Heart left ventricle (tissue), 16 donors: ENCODE measurements at regions not wholly inside any gene's neighbourhood (a gene's known extent, or its start where the extent isn't known, plus 50 kb on each side); places are given as distances from the start of the nearest gene placed in this dataset.

Experiments
- ATAC-seq, 4 donors: fragments of 200-7000 bp; cut with Tn5 transposase; one replicate each; pipeline ENCODE4 v1.9.1; 2020 to 2022; ENCODE audit warnings: moderate library complexity in 4 of 4, mild to moderate bottlenecking in 3 of 4, moderate number of reproducible peaks in 1 of 4
- DNase-seq, 5 donors: peaks; one replicate each; pipeline ENCODE4 v3.0.0-alpha.2; 2020
- H3K27ac ChIP-seq, 12 donors: fragments of 200-600 bp; sonication (generic) in 4 of 12; one replicate each; pipeline versions ENCODE4 v1.5.0 to v1.8.0; 2016 to 2022; ENCODE audit warnings: mild to moderate bottlenecking in 2 of 12
- H3K27me3 ChIP-seq, 9 donors: fragments of 200-600 bp; sonication (generic) in 2 of 9; one replicate each; pipeline versions ENCODE4 v1.5.1 to v1.8.0; 2016 to 2022; ENCODE audit warnings: mild to moderate bottlenecking in 3 of 9
- H3K36me3 ChIP-seq, 9 donors: fragments of 200-600 bp; sonication (generic) in 2 of 9; one replicate each; pipeline versions ENCODE4 v1.5.0 to v1.8.0; 2018 to 2022; ENCODE audit warnings: mild to moderate bottlenecking in 2 of 9
- H3K4me1 ChIP-seq, 12 donors: fragments of 200-600 bp; sonication (generic) in 4 of 12; one replicate each; pipeline versions ENCODE4 v1.5.0 to v1.8.0; 2016 to 2022; ENCODE audit warnings: mild to moderate bottlenecking in 3 of 12
- H3K4me3 ChIP-seq, 12 donors: fragments of 200-600 bp; sonication (generic) in 4 of 12; one replicate each; pipeline versions ENCODE4 v1.5.0 to v1.8.0; 2017 to 2022; ENCODE audit warnings: mild to moderate bottlenecking in 9 of 12, moderate library complexity in 4 of 12
- H3K9me3 ChIP-seq, 12 donors: fragments of 200-600 bp; sonication (generic) in 4 of 12; one replicate each; pipeline versions ENCODE4 v1.5.0 to v1.8.0; 2016 to 2022; ENCODE audit warnings: mild to moderate bottlenecking in 1 of 12
- CTCF ChIP-seq, 12 donors: fragments of 200-600 bp; sonication (generic) in 4 of 12; IDR thresholded peaks; one replicate each; pipeline versions ENCODE4 v1.5.0 to v1.8.0; 2018 to 2022; ENCODE audit warnings: antibody characterized with exemption in 12 of 12, mild to moderate bottlenecking in 5 of 12
- POLR2A ChIP-seq, 2 donors: fragments of 450-650 bp; IDR thresholded peaks; one replicate each; pipeline ENCODE4 v1.6.1; 2017; ENCODE audit warnings: antibody characterized with exemption in 2 of 2, mild to moderate bottlenecking in 2 of 2, moderate library complexity in 2 of 2
- WGBS, 4 donors: extraction: QIAGEN DNeasy Blood & Tissue Kit in 2 of 4; methylation state at CpG; one replicate each; pipeline versions ENCODE4 v1.1.5 to v1.1.7; 2013 to 2018; 5-methylcytosine and 5-hydroxymethylcytosine counted together
- intact Hi-C, 10 donors: fragments of 100-400 bp; cut with DNase I; formaldehyde crosslinking; loops; one replicate each; pipeline versions ENCODE4 v1.11.1 to v1.14.2; 2022
- donor health status: ischemic (EF 13 %, LVEDD 7.1; RV severe dilation, severe dysfunction).
- donor health status: healthy with polysubstance abuse.
- donor health status: DM: no; HTN: yes; CAD: no.
- donor health status: DM: no; HTN: no; CAD: no.
- donor health status: ischemic (EF 25% LVEDD 6.9; RV normal size, moderate dysfunction).
- donor health status: ischemic (EF 25% LVEDD 5.7; RV mildly dilated, moderate dysfunction).
- donor health status: healthy.
- donor health status: DM: yes; HTN: yes; CAD: no.
- donor health status: ischemic (EF 35%, LVEDD 5.7; RV mildly dilated, moderate dysfunction).
- donor health status: nonischemic (EF 11% LVEDD 7.7; RV severe dilation, severe dysfunction).
- donor health status: DM: yes; HTN: yes; CAD: no.
- donor health status: PGD.
- donor health status: ischemic (EF 29% LVEDD 5.4; RV normal size, mild dysfunction).
- donor health status: nonischemic (EF 23%, LVEDD 6.1; RV moderate dilation, normal function).

DNA sequence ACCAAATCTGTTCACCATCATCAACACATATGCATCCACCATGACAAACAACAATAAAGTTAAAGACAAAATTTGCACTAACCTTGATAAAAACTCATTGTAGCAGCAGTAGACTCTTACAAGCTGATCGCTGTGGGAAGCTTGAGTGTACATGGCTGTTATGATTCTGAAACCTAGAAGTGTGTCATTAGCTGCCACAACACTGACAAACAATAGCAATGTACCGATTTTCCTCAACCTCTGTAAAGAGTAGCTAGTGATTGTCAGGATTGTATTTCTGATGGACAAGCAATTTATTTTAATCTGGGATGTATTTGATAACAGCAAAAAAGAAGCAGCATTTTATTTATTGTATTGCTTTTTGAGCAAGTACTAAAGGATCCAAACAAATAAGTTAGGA is 1357.7 kb downstream of the ROBO1 start:
- Histone ChIP-seq H3K27me3 (no peaks in the 10 kb centered on the region), H3K27ac (no peak overlapping the region), H3K4me3 (no peak overlapping the region), H3K4me1 (no peaks in the 10 kb centered on the region), H3K36me3 (no peaks in the 10 kb centered on the region), H3K9me3 (peaks cover 0 to 4% (median 0%) of the 10 kb centered on the region in 12 donors)
- DNase-seq: no peak
- TF ChIP-seq CTCF (IDR thresholded peaks at IDR 0.05) (no peak), POLR2A (IDR thresholded peaks at IDR 0.05) (no peak)
- WGBS, 4 donors: 86 to 93% (median 91%) methylated on average over 2 of the region's 2 CpGs
- intact Hi-C loops: no loop called here
- no peak for ATAC-seq

- 66 to 81% (median 67%) methylated on average over 2 of the region's 2 CpGs for WGBS, 4 donors
- Histone ChIP-seq H3K4me3 (no peak overlapping the region), H3K9me3 (no peaks in the 10 kb centered on the region), H3K27me3 (no peaks in the 10 kb centered on the region), H3K36me3 (no peaks in the 10 kb centered on the region), H3K27ac (no peak overlapping the region), H3K4me1 (no peaks in the 10 kb centered on the region)
- TF ChIP-seq CTCF (IDR thresholded peaks at IDR 0.05): no peak
- TF ChIP-seq POLR2A (IDR thresholded peaks at IDR 0.05): no peak
- DNase-seq: no peak
- ATAC-seq: no peak
- intact Hi-C loops: no loop called here
Observed at GRCh38 chr3:78414261-78414660, 1353.5 kb downstream of the ROBO1 start.

DNA sequence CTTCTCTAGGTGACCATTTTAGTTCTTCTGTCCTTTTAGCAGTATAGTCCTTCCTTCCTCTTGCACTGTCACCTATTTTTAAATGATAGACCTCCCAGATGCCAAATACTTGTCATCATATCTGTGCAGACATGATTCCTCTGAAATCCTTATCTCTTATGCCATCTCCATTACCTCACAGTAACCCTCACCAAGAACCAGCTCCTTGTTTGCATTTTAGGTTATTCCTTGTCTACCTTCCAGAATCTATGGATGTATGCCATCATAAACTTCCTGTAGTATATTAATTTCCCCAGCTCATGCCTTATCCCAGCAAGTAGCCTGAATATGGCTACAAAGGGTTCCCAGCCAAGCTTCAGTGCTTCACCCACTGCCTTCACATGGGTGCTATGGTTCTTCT is 1347.2 kb downstream of the ROBO1 start:
- ATAC-seq: no peak
- Histone ChIP-seq H3K27ac (no peak overlapping the region), H3K9me3 (no peaks in the 10 kb centered on the region), H3K4me1 (no peaks in the 10 kb centered on the region), H3K27me3 (peaks cover 0 to 3% (median 0%) of the 10 kb centered on the region in 9 donors), H3K36me3 (no peaks in the 10 kb centered on the region), H3K4me3 (no peak overlapping the region)
- TF ChIP-seq POLR2A (IDR thresholded peaks at IDR 0.05) (no peak), CTCF (IDR thresholded peaks at IDR 0.05) (no peak)
- intact Hi-C loops: no loop called here
- DNase-seq: no peak

DNA sequence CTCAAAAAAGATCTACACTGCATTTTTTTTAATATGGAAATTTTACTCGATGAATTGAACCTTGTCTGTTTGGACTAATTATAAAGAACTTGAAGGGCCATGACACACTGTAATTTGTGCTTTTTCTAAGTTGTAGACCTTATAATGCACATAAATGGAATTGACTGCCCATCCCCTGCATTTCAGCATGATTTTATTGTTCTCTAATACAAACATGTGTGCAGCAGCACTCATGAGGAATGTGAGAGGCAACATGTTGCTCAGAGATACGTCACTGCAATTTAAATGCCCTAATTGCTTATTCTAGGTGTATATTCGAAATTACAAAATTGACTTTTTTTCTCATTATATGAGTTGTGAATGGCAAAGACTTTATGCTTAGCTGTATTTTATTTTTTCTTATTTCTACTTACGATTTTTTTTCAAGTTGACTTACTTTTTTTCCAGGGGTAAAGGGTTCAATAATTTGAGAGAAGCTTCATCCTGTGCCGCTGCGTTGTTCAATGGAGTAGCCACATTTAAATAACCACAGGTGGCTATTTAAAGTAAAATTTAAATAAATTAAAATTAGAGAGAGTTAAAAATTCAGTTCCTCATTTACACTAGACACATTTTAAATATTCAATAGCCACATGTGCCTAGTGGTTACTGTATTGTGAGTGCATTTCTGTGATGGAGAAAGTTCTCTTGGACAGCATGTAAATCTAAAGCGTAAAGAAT is 1346.4 kb downstream of the ROBO1 start:
- intact Hi-C loops: no loop called here
- no peaks in the 10 kb centered on the region for H3K9me3 ChIP-seq
- no peak overlapping the region for H3K4me3 ChIP-seq
- peaks cover 0 to 3% (median 0%) of the 10 kb centered on the region in 9 donors for H3K27me3 ChIP-seq
- no peaks in the 10 kb centered on the region for H3K36me3 ChIP-seq
- TF ChIP-seq POLR2A (IDR thresholded peaks at IDR 0.05) (no peak), CTCF (IDR thresholded peaks at IDR 0.05) (no peak)
- 82 to 88% (median 84%) methylated on average over 7 of the region's 7 CpGs for WGBS, 4 donors
- DNase-seq (no peak), ATAC-seq (no peak)
- no peaks in the 10 kb centered on the region for H3K4me1 ChIP-seq
- H3K27ac ChIP-seq: no peak overlapping the region
